ENCODE measurements at regions not wholly inside any gene's neighbourhood (a gene's known extent, or its start where the extent isn't known, plus 50 kb on each side); places are given as distances from the start of the nearest gene placed in this dataset.

- ATAC-seq (ENCODE audit: low read depth), result no peak
- H3K79me2 ChIP-seq (ENCODE audit: control insufficient read depth, insufficient read depth, low read length), result no peaks in the 10 kb centered on the region
- H3K9me3 ChIP-seq (ENCODE audit: control extremely low read depth in 1 of 3, control insufficient read depth in 2 of 3, insufficient read depth in 1 of 3, low read length in 2 of 3), result no peaks in the 10 kb centered on the region
- TF ChIP-seq EZH2 (IDR thresholded peaks at IDR 0.05; ENCODE audit: borderline replicate concordance, insufficient read depth, low read depth, low read length, poor library complexity, severe bottlenecking) (no peak), CTCF (IDR thresholded peaks at IDR 0.05) (no peak)
- H3K4me3 Mint-ChIP-seq, result no peak overlapping the region
- ChIA-PET POLR2A (no interaction called here), CTCF (no interaction called here)
- no peak overlapping the region for H3K9ac ChIP-seq (ENCODE audit: low read length)
- H4K20me1 ChIP-seq (ENCODE audit: control insufficient read depth, insufficient read depth, low read length, poor library complexity, severe bottlenecking), result no peaks in the 10 kb centered on the region
- H3K4me3 ChIP-seq (ENCODE audit: control extremely low read depth in 1 of 5, extremely low read depth in 1 of 5, insufficient read depth in 1 of 5, low read depth in 2 of 5, low read length in 4 of 5), result no peak overlapping the region
- H3K27me3 Mint-ChIP-seq, result peaks cover 6% of the 10 kb centered on the region
- intact Hi-C loops (cut with micrococcal nuclease), result loop anchor here (5.0 kb wide), 1 partner anchor 375 kb away; no protein-coding TSS in a partner anchor
- H3K27me3 ChIP-seq (replicated peaks in 1 of 4; ENCODE audit: control extremely low read depth in 1 of 4, control insufficient read depth in 3 of 4, insufficient read depth in 4 of 4, low read length in 3 of 4), result no peaks in the 10 kb centered on the region
- H3K27ac ChIP-seq (ENCODE audit: low read length in 2 of 2), result no peak overlapping the region
- no peaks in the 10 kb centered on the region for H3K36me3 ChIP-seq (replicated peaks in 1 of 2; ENCODE audit: control extremely low read depth in 1 of 2, control insufficient read depth in 1 of 2, extremely low read depth in 1 of 2, insufficient read depth in 2 of 2, low read length in 1 of 2)
- no peak for DNase-seq
- no peak overlapping the region for H3K27ac Mint-ChIP-seq
- no peak overlapping the region for H3K4me2 ChIP-seq (replicated peaks; ENCODE audit: low read depth, low read length, poor library complexity, severe bottlenecking)
- H3K4me1 ChIP-seq (ENCODE audit: control insufficient read depth in 2 of 2, insufficient read depth in 2 of 2, low read length in 2 of 2), result no peaks in the 10 kb centered on the region
- no peak overlapping the region for H2AFZ ChIP-seq (ENCODE audit: insufficient read depth, low read depth, low read length, poor library complexity, severe bottlenecking)
- no CpG with 5 or more reads among the region's 3 CpGs for WGBS (ENCODE audit: insufficient coverage)
- no peaks in the 10 kb centered on the region for H3K4me1 Mint-ChIP-seq
- no peaks in the 10 kb centered on the region for H3K9me3 Mint-ChIP-seq (ENCODE audit: insufficient read depth)
These were observed 198.5 kb upstream of the EYA4 start for GRCh38 chr6:133042550-133043120.

DNA sequence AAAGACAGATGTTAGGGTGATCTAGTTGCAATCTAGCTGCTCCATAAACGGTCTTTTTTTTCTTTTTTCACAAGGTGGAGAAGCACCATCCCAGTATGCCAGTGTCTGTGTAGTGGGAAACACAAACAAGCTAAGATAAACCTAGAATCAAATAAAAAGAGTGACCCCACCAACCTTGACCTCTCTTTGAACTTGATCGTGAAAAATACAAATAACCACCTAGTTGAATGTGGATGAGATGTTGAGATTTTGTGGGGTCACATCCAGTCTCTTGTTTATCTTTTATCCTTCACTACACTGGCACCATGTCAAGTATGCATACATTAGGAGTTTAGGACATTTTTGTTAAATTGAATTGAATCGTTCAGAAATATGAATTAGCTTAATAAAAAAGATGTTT, 194.6 kb upstream of the EYA4 start:
- H3K27ac ChIP-seq (ENCODE audit: low read length in 2 of 2), result no peak overlapping the region
- H3K4me2 ChIP-seq (replicated peaks; ENCODE audit: low read depth, low read length, poor library complexity, severe bottlenecking), result no peak overlapping the region
- H3K4me1 ChIP-seq (ENCODE audit: control insufficient read depth in 2 of 2, insufficient read depth in 2 of 2, low read length in 2 of 2), result no peaks in the 10 kb centered on the region
- WGBS (ENCODE audit: insufficient coverage), result no CpG with 5 or more reads among the region's 3 CpGs
- ChIA-PET CTCF (no interaction called here), POLR2A (no interaction called here)
- Mint-ChIP-seq H3K4me3 (no peak overlapping the region), H3K27ac (no peak overlapping the region), H3K9me3 (ENCODE audit: insufficient read depth) (no peaks in the 10 kb centered on the region), H3K27me3 (peaks cover 2% of the 10 kb centered on the region), H3K4me1 (no peaks in the 10 kb centered on the region)
- no peaks in the 10 kb centered on the region for H3K36me3 ChIP-seq (replicated peaks in 1 of 2; ENCODE audit: control extremely low read depth in 1 of 2, control insufficient read depth in 1 of 2, extremely low read depth in 1 of 2, insufficient read depth in 2 of 2, low read length in 1 of 2)
- no peaks in the 10 kb centered on the region for H3K27me3 ChIP-seq (replicated peaks in 1 of 4; ENCODE audit: control extremely low read depth in 1 of 4, control insufficient read depth in 3 of 4, insufficient read depth in 4 of 4, low read length in 3 of 4)
- intact Hi-C loops (cut with micrococcal nuclease), result no loop called here
- H3K79me2 ChIP-seq (ENCODE audit: control insufficient read depth, insufficient read depth, low read length), result no peaks in the 10 kb centered on the region
- H3K9ac ChIP-seq (ENCODE audit: low read length), result no peak overlapping the region
- no peaks in the 10 kb centered on the region for H3K9me3 ChIP-seq (ENCODE audit: control extremely low read depth in 1 of 3, control insufficient read depth in 2 of 3, insufficient read depth in 1 of 3, low read length in 2 of 3)
- no peak for TF ChIP-seq EZH2 (IDR thresholded peaks at IDR 0.05; ENCODE audit: borderline replicate concordance, insufficient read depth, low read depth, low read length, poor library complexity, severe bottlenecking)
- TF ChIP-seq CTCF (IDR thresholded peaks at IDR 0.05), result no peak
- no peak for ATAC-seq (ENCODE audit: low read depth)
- H3K4me3 ChIP-seq (ENCODE audit: control extremely low read depth in 1 of 5, extremely low read depth in 1 of 5, insufficient read depth in 1 of 5, low read depth in 2 of 5, low read length in 4 of 5), result no peak overlapping the region
- no peaks in the 10 kb centered on the region for H4K20me1 ChIP-seq (ENCODE audit: control insufficient read depth, insufficient read depth, low read length, poor library complexity, severe bottlenecking)
- DNase-seq, result no peak
- H2AFZ ChIP-seq (ENCODE audit: insufficient read depth, low read depth, low read length, poor library complexity, severe bottlenecking), result no peak overlapping the region
